ENCODE measurements at regions not wholly inside any gene's neighbourhood (a gene's known extent, or its start where the extent isn't known, plus 50 kb on each side); places are given as distances from the start of the nearest gene placed in this dataset.

GRCh38 chr5:68661237-68661636 is 432.6 kb upstream of the SLC30A5 start:
- TF ChIP-seq CTCF (conservative IDR thresholded peaks at IDR 0.05 in 1 of 2, IDR thresholded peaks at IDR 0.05 in 1 of 2; ENCODE audit: extremely low read depth in 1 of 2, insufficient read depth in 1 of 2, low read depth in 1 of 2, low read length in 2 of 2) (peak; percentile 41 to 62), EZH2 (IDR thresholded peaks at IDR 0.05; ENCODE audit: borderline replicate concordance, low read length) (no peak)
